Head of caudate nucleus (tissue), 42 donors: ENCODE measurements at regions not wholly inside any gene's neighbourhood (a gene's known extent, or its start where the extent isn't known, plus 50 kb on each side); places are given as distances from the start of the nearest gene placed in this dataset.
"Not testable (repeated sequence)": the region's sequence is repeated elsewhere in the genome, so short reads cannot be mapped to it uniquely, and the experiment has no call there.

Experiments used
- DNase-seq, 42 donors: peaks; one replicate each; pipeline versions ENCODE4 v3.0.0 to v3.0.0-alpha.2; 2020 to 2021; ENCODE audit warnings: mixed read lengths in 7 of 42
- intact Hi-C: fragments of 100-400 bp; cut with DNase I; formaldehyde crosslinking; loops from one replicate; pipeline ENCODE4 v1.15.0; 2022

- intact Hi-C loops: no loop called here
- no peak for DNase-seq
Observed at GRCh38 chr2:142542431-142542910, 335.0 kb upstream of the KYNU start.

GRCh38 chr2:142536966-142537365 is 340.5 kb upstream of the KYNU start:
- peak in 1 of 42 donors; percentile 11 for DNase-seq

GRCh38 chr2:142536492-142536891 is 341.0 kb upstream of the KYNU start:
- intact Hi-C loops: no loop called here
- peak in 5 of 42 donors; percentile 6 to 47 (median 14) for DNase-seq

More at GRCh38 chr2:142536966-142537365, 340.5 kb upstream of the KYNU start:
- intact Hi-C loops: no loop called here

- no peak for DNase-seq
- intact Hi-C loops: no loop called here
Observed at GRCh38 chr2:142535311-142535710, 342.2 kb upstream of the KYNU start.

GRCh38 chr2:142533177-142533576 is 344.3 kb upstream of the KYNU start:
- DNase-seq: no peak
- intact Hi-C loops: no loop called here

- intact Hi-C loops: no loop called here
Observed at GRCh38 chr2:142531377-142531776, 346.1 kb upstream of the KYNU start.

GRCh38 chr2:142525720-142526119 is 351.7 kb upstream of the KYNU start:
- DNase-seq: no peak
- intact Hi-C loops: no loop called here

More at GRCh38 chr2:142531377-142531776, 346.1 kb upstream of the KYNU start:
- no peak for DNase-seq

- no peak for DNase-seq
- intact Hi-C loops: no loop called here
Observed at GRCh38 chr2:142521492-142521891, 356.0 kb upstream of the KYNU start.

GRCh38 chr2:142515493-142515892 is 362.0 kb upstream of the KYNU start:
- DNase-seq: no peak
- intact Hi-C loops: no loop called here

GRCh38 chr2:142509401-142509800 is 368.1 kb upstream of the KYNU start:
- peak in 10 of 42 donors; percentile 7 to 70 (median 21) for DNase-seq
- intact Hi-C loops: no loop called here

GRCh38 chr2:142504754-142505153 is 372.7 kb upstream of the KYNU start:
- DNase-seq: no peak
- intact Hi-C loops: no loop called here

GRCh38 chr2:142502402-142502801 is 371.6 kb upstream of the LRP1B start:
- no peak for DNase-seq
- intact Hi-C loops: no loop called here

GRCh38 chr2:142495141-142495540 is 364.3 kb upstream of the LRP1B start:
- intact Hi-C loops: no loop called here
- no peak for DNase-seq

- intact Hi-C loops, DNase-seq: not testable (repeated sequence)
Observed at GRCh38 chr2:142489631-142490030, 358.8 kb upstream of the LRP1B start.

- DNase-seq: no peak
- intact Hi-C loops: no loop called here
Observed at GRCh38 chr2:142484111-142484510, 353.3 kb upstream of the LRP1B start.

- intact Hi-C loops: no loop called here
- no peak for DNase-seq
Observed at GRCh38 chr2:142483653-142484052, 352.8 kb upstream of the LRP1B start.

GRCh38 chr2:142478206-142478605 is 347.4 kb upstream of the LRP1B start:
- no peak for DNase-seq
- intact Hi-C loops: no loop called here

GRCh38 chr2:142472382-142472781 is 341.6 kb upstream of the LRP1B start:
- no peak for DNase-seq
- intact Hi-C loops: no loop called here

- DNase-seq: no peak
- intact Hi-C loops: no loop called here
Observed at GRCh38 chr2:142467321-142467720, 336.5 kb upstream of the LRP1B start.

GRCh38 chr2:142463047-142463446 is 332.2 kb upstream of the LRP1B start:
- DNase-seq: no peak
- intact Hi-C loops: no loop called here

GRCh38 chr2:142462306-142462705 is 331.5 kb upstream of the LRP1B start:
- intact Hi-C loops: no loop called here
- DNase-seq: no peak

GRCh38 chr2:142445551-142446072 is 314.8 kb upstream of the LRP1B start:
- intact Hi-C loops: no loop called here
- no peak for DNase-seq
